HCT116 (cell line): ENCODE measurements at regions not wholly inside any gene's neighbourhood (a gene's known extent, or its start where the extent isn't known, plus 50 kb on each side); places are given as distances from the start of the nearest gene placed in this dataset.

Experiments
- ATAC-seq: fragments of 200-7000 bp; cut with Tn5 transposase; 2 replicates; pipeline ENCODE4 v1.9.1; 2020; ENCODE audit warnings: mild to moderate bottlenecking, moderate library complexity
- BruUV-seq: library from RNA; stranded (reverse); fragments of 400-500 nt; replicated peaks from 2 replicates; lab custom pipeline; 2021; lab: Mats Ljungman, UMichigan
- CTCF ChIA-PET: fragments of 300-600 bp; sonication (Branson Sonifier 250); formaldehyde crosslinking; loops from one replicate; lab custom pipeline; 2021; ENCODE audit warnings: antibody characterized with exemption; lab: Charles Lee
- POLR2A ChIA-PET: fragments of 300-600, 350-600 bp; sonication (Branson Sonifier 250); formaldehyde crosslinking; loops from one replicate; lab custom pipeline; 2021; ENCODE audit warnings: antibody characterized with exemption; lab: Charles Lee
- RAD21 ChIA-PET, 2 experiments: fragments of 300-600 bp; sonication (Branson Sonifier 250); formaldehyde crosslinking; loops; one replicate each; lab custom pipeline; 2023; ENCODE audit warnings: low total read pairs in 2 of 2; ENCODE audit not compliant: uncharacterized antibody in 2 of 2, unreplicated experiment in 2 of 2, low non-redundant PET in 1 of 2; lab: Charles Lee
- DNase-seq: peaks from one replicate; pipeline ENCODE4 v3.0.0-alpha.2; 2010; ENCODE audit warnings: low read depth, low spot score
- H2AFZ ChIP-seq: fragments of 200-600 bp; shearing (Covaris generic), sonication (generic); 2 replicates; pipeline ENCODE4 v1.6.1; 2017; ENCODE audit warnings: low read depth, mixed run types, mixed read lengths, antibody characterized with exemption, low read length; ENCODE audit not compliant: poor library complexity, severe bottlenecking
- H3K27ac ChIP-seq: 2 replicates; pipeline ENCODE4 v1.5.1; 2012; ENCODE audit warnings: low read depth, low read length
- H3K27me3 ChIP-seq: fragments of 200-600 bp; sonication (generic); 2 replicates; pipeline ENCODE4 v1.6.1; 2016; ENCODE audit warnings: mixed run types, low read length, mixed read lengths; ENCODE audit not compliant: insufficient read depth
- H3K36me3 ChIP-seq, 2 experiments: fragments of 200-500 bp in 1 of 2; fragments of 200-600 bp in 1 of 2; sonication (Bioruptor generic) in 1 of 2; sonication (generic) in 1 of 2; 2 replicates each; pipeline versions ENCODE4 v1.5.1 to v1.6.1; 2014 to 2016; ENCODE audit warnings: low read length in 2 of 2, inconsistent platforms in 1 of 2, mixed read lengths in 1 of 2, mixed run types in 1 of 2; ENCODE audit not compliant: insufficient read depth in 2 of 2, control insufficient read depth in 1 of 2
- H3K4me1 ChIP-seq, 2 experiments: fragments of 200-600 bp in 1 of 2; sonication (generic) in 1 of 2; 2 replicates each; pipeline versions ENCODE4 v1.5.1 to v1.6.1; 2012 to 2017; ENCODE audit warnings: low read length in 2 of 2, inconsistent platforms in 1 of 2, mild to moderate bottlenecking in 1 of 2, mixed read lengths in 1 of 2, mixed run types in 1 of 2, moderate library complexity in 1 of 2; ENCODE audit not compliant: insufficient read depth in 2 of 2, control insufficient read depth in 1 of 2
- H3K4me2 ChIP-seq: fragments of 200-600 bp; sonication (generic); 2 replicates; pipeline ENCODE4 v1.6.1; 2017; ENCODE audit warnings: mixed run types, low read length, mixed read lengths
- H3K4me3 ChIP-seq, 2 experiments: fragments of 200-600 bp in 1 of 2; sonication (generic) in 1 of 2; replicated peaks in 1 of 2; 2 replicates each; pipeline ENCODE4 v1.5.1; 2011 to 2016; ENCODE audit warnings: low read length in 2 of 2, control low read depth in 1 of 2, low read depth in 1 of 2, mild to moderate bottlenecking in 1 of 2, mixed read lengths in 1 of 2, mixed run types in 1 of 2
- H3K79me2 ChIP-seq: fragments of 200-600 bp; sonication (generic); 2 replicates; pipeline ENCODE4 v1.6.1; 2017; ENCODE audit warnings: mild to moderate bottlenecking, mixed run types, low read length, moderate library complexity, mixed read lengths; ENCODE audit not compliant: insufficient read depth
- H3K9ac ChIP-seq: fragments of 200-600 bp; sonication (generic); 2 replicates; pipeline ENCODE4 v1.6.1; 2016; ENCODE audit warnings: low read length, mixed read lengths
- H3K9me2 ChIP-seq: fragments of 200-600 bp; sonication (generic), shearing (Covaris generic); 2 replicates; pipeline ENCODE4 v1.6.1; 2017; ENCODE audit warnings: mixed run types, mild to moderate bottlenecking, moderate library complexity; ENCODE audit not compliant: insufficient read depth
- H3K9me3 ChIP-seq, 2 experiments: fragments of 200-500 bp in 1 of 2; fragments of 200-600 bp in 1 of 2; sonication (Bioruptor generic) in 1 of 2; sonication (generic) in 1 of 2; 2 replicates each; pipeline ENCODE4 v1.6.1; 2014 to 2017; ENCODE audit warnings: low read length in 2 of 2, mixed read lengths in 2 of 2, inconsistent platforms in 1 of 2, low read depth in 1 of 2, mild to moderate bottlenecking in 1 of 2, mixed run types in 1 of 2, moderate library complexity in 1 of 2; ENCODE audit not compliant: control insufficient read depth in 1 of 2, insufficient read depth in 1 of 2
- H4K20me1 ChIP-seq: fragments of 200-600 bp; sonication (generic), shearing (Covaris generic); 2 replicates; pipeline ENCODE4 v1.6.1; 2017; ENCODE audit warnings: mixed run types, mild to moderate bottlenecking, moderate library complexity; ENCODE audit not compliant: insufficient read depth
- CTCF ChIP-seq, 3 experiments: fragments of 200-600 bp in 1 of 3; sonication (generic) in 1 of 3; IDR thresholded peaks in 2 of 3; conservative IDR thresholded peaks in 1 of 3; 2 replicates each; pipeline ENCODE4 v1.5.1; 2012 to 2017; ENCODE audit warnings: low read depth in 2 of 3, low read length in 2 of 3, antibody characterized with exemption in 1 of 3, borderline replicate concordance in 1 of 3, control low read depth in 1 of 3, mild to moderate bottlenecking in 1 of 3, mixed read lengths in 1 of 3, mixed run types in 1 of 3, moderate library complexity in 1 of 3; ENCODE audit not compliant: insufficient read depth in 1 of 3
- POLR2A ChIP-seq: IDR thresholded peaks from 2 replicates; pipeline ENCODE4 v1.7.0; 2011; ENCODE audit warnings: borderline replicate concordance; ENCODE audit not compliant: insufficient read depth, insufficient read length; ENCODE audit errors: extremely low read depth
- POLR2AphosphoS5 ChIP-seq: IDR thresholded peaks from 2 replicates; pipeline ENCODE4 v1.6.1; 2011; ENCODE audit warnings: mild to moderate bottlenecking, low read depth, low read length, moderate library complexity
- SP1 ChIP-seq: IDR thresholded peaks from 2 replicates; pipeline ENCODE4 v1.6.1; 2012; ENCODE audit warnings: low read depth
- SRF ChIP-seq: IDR thresholded peaks from 2 replicates; pipeline ENCODE4 v1.6.1; 2012; ENCODE audit warnings: low read depth
- ZBTB33 ChIP-seq: IDR thresholded peaks from 2 replicates; pipeline ENCODE4 v1.6.1; 2011; ENCODE audit warnings: mild to moderate bottlenecking, low read length, moderate library complexity; ENCODE audit not compliant: insufficient replicate concordance; ENCODE audit errors: extremely low read depth
- intact Hi-C: fragments of 100-400 bp; cut with micrococcal nuclease; formaldehyde crosslinking; loops from 2 replicates; pipeline ENCODE4 v1.10.0; 2022

- POLR2A ChIA-PET = no interaction called here
- no peak overlapping the region for H3K4me3 ChIP-seq
- H3K9me3 ChIP-seq = peaks cover 9 to 13% of the 10 kb centered on the region in 2 experiments; a peak in 2 of 4 replicates
- no peak for ATAC-seq
- no peak overlapping the region for H3K4me2 ChIP-seq
- H3K27me3 ChIP-seq = no peaks in the 10 kb centered on the region
- H3K79me2 ChIP-seq = no peaks in the 10 kb centered on the region
- RAD21 ChIA-PET = no interaction called here
- BruUV-seq = no TSS peak
- no peak overlapping the region for H3K9ac ChIP-seq
- no peaks in the 10 kb centered on the region for H3K36me3 ChIP-seq
- intact Hi-C loops = no loop called here
- TF ChIP-seq CTCF (IDR thresholded peaks at IDR 0.05 in 2 of 3, conservative IDR thresholded peaks at IDR 0.05 in 1 of 3; ENCODE audit: borderline replicate concordance in 1 of 3, insufficient read depth in 1 of 3, low read depth in 2 of 3, low read length in 2 of 3) = no peak
- TF ChIP-seq POLR2AphosphoS5 = no peak
- no peak for TF ChIP-seq SRF
- TF ChIP-seq POLR2A = no peak
- no peak for TF ChIP-seq SP1
- no peak for TF ChIP-seq ZBTB33
- no peak for DNase-seq
- CTCF ChIA-PET = no interaction called here
- no peak overlapping the region for H3K27ac ChIP-seq
- no peak overlapping the region for H2AFZ ChIP-seq
- H4K20me1 ChIP-seq = no peaks in the 10 kb centered on the region
- H3K9me2 ChIP-seq = no peaks in the 10 kb centered on the region
- no peaks in the 10 kb centered on the region for H3K4me1 ChIP-seq
Measured at GRCh38 chr13:53537586-53537985, 509.0 kb downstream of the OLFM4 start.
